ENCODE measurements at regions not wholly inside any gene's neighbourhood (a gene's known extent, or its start where the extent isn't known, plus 50 kb on each side); places are given as distances from the start of the nearest gene placed in this dataset.

DNA sequence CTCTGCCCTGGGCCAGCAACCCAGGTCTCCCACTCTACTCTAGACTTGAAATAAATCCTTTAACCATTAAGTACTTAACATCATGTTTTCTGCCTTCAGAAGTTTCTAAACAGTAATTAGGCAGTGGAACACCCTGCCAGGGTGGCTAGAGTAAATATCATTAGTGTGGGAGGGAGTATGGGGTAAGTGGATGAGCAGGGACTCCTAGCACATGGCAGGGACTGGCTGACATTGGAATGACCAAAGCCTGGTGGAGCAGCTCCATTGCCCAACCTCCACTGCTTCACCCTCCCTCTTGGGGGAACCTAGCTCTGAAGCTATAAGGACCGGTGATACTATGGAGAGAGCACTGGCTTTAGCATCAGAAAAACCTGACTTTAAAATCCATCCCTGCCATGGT lies 167.1 kb downstream of the MAFB start:
- H3K27me3 ChIP-seq (replicated peaks in 1 of 4; ENCODE audit: control insufficient read depth in 3 of 4, extremely low read depth in 1 of 4, insufficient read depth in 3 of 4, low read length in 3 of 4): no peaks in the 10 kb centered on the region; a peak in 1 of 7 replicates
- no peak overlapping the region for H2BK20ac ChIP-seq (ENCODE audit: low read length)
- no peak overlapping the region for H3K56ac ChIP-seq (replicated peaks; ENCODE audit: insufficient read length, low read depth, low read length)
- H4K20me1 ChIP-seq (replicated peaks in 1 of 2; ENCODE audit: control insufficient read depth in 1 of 2, insufficient read depth in 2 of 2, low read length in 2 of 2): no peaks in the 10 kb centered on the region
- H4K91ac ChIP-seq (replicated peaks; ENCODE audit: insufficient read length, low read length): no peak overlapping the region
- no peaks in the 10 kb centered on the region for H3K36me3 ChIP-seq (ENCODE audit: control insufficient read depth in 2 of 4, insufficient read depth in 4 of 4, low read length in 3 of 4)
- H2BK15ac ChIP-seq (ENCODE audit: low read length): no peak overlapping the region
- no peak overlapping the region for H3K23ac ChIP-seq (ENCODE audit: insufficient read length)
- H2BK5ac ChIP-seq (ENCODE audit: low read depth, low read length): no peak overlapping the region
- no peaks in the 10 kb centered on the region for H3K4me1 ChIP-seq (replicated peaks in 1 of 4; ENCODE audit: control insufficient read depth in 3 of 4, insufficient read depth in 4 of 4, low read length in 3 of 4)
- no peak overlapping the region for H3K14ac ChIP-seq (ENCODE audit: insufficient read length)
- H3K27ac ChIP-seq (ENCODE audit: low read depth, low read length): no peak overlapping the region
- DNase-seq (ENCODE audit: low read depth in 1 of 2, low spot score in 2 of 2) (no peak), FAIRE-seq (no peak)
- H3K9me3 ChIP-seq (ENCODE audit: insufficient read depth in 2 of 2, low read depth in 1 of 2, low read length in 1 of 2): 0 out of 4 replicates have a peak, but pooled peaks cover 0 to 5% of the 10 kb centered on the region in 2 experiments
- no peak overlapping the region for H3K18ac ChIP-seq (ENCODE audit: extremely low read depth, low read length)
- H3K79me1 ChIP-seq (ENCODE audit: low read depth, low read length): no peaks in the 10 kb centered on the region; the same call in 1 of the 2 replicates
- CTCF ChIA-PET (ENCODE audit: partially characterized antibody): interaction anchor here (0.8 to 1.9 kb wide), 5 partner anchors 9 to 83 kb away, joined by 3 to 6 read pairs (median 3); no protein-coding TSS in a partner anchor
- WGBS, 2 experiments (ENCODE audit: extremely low coverage in 1 of 2, insufficient coverage in 1 of 2, insufficient read length in 1 of 2, insufficient replicate concordance in 2 of 2, low coverage in 1 of 2, low lambda C conversion rate in 2 of 2, missing lambda C conversion rate in 1 of 2): 91% methylated on average over 1 of the region's 1 CpG; no CpG with 5 or more reads in 1 of the 2 experiments
- H2BK12ac ChIP-seq (ENCODE audit: low read depth, low read length): no peak overlapping the region
- H3K4me2 ChIP-seq (ENCODE audit: insufficient read depth in 1 of 2, low read depth in 2 of 2, low read length in 2 of 2): no peak overlapping the region
- no peak overlapping the region for H3K9ac ChIP-seq (replicated peaks in 1 of 4; ENCODE audit: extremely low read depth in 1 of 4, low read depth in 3 of 4, low read length in 3 of 4)
- no peaks in the 10 kb centered on the region; the same call in 1 of the 2 replicates for H3K23me2 ChIP-seq (ENCODE audit: low read depth, low read length)
- H3K4ac ChIP-seq (replicated peaks; ENCODE audit: insufficient read length, low read depth, low read length): no peak overlapping the region
- H3K4me3 ChIP-seq (ENCODE audit: extremely low read depth in 1 of 4, insufficient read depth in 2 of 4, low read depth in 3 of 4, low read length in 4 of 4): no peak overlapping the region
- H4K8ac ChIP-seq (ENCODE audit: extremely low read depth, insufficient read depth, low read length): no peak overlapping the region
- POLR2A ChIA-PET (ENCODE audit: partially characterized antibody): no interaction called here
- no peak overlapping the region for H2BK120ac ChIP-seq (replicated peaks; ENCODE audit: low read depth, low read length)
- no peak for TF ChIP-seq KDM1A (IDR thresholded peaks at IDR 0.05; ENCODE audit: borderline replicate concordance, low read length)
- no peak for TF ChIP-seq CHD2 (IDR thresholded peaks at IDR 0.05; ENCODE audit: low read length)
- no peak for TF ChIP-seq SP2 (IDR thresholded peaks at IDR 0.05; ENCODE audit: low read length)
- TF ChIP-seq HDAC6 (IDR thresholded peaks at IDR 0.05; ENCODE audit: low read depth, low read length): no peak
- no peak for TF ChIP-seq KDM4A (IDR thresholded peaks at IDR 0.05; ENCODE audit: low read depth, low read length, severe bottlenecking)
- TF ChIP-seq SUZ12 (IDR thresholded peaks at IDR 0.05; ENCODE audit: low read length): no peak
- no peak for TF ChIP-seq CTBP2 (IDR thresholded peaks at IDR 0.05; ENCODE audit: borderline replicate concordance, insufficient read depth, insufficient read length, low read length)
- no peak for TF ChIP-seq SIRT6 (IDR thresholded peaks at IDR 0.05; ENCODE audit: low read length)
- TF ChIP-seq MAX (IDR thresholded peaks at IDR 0.05): no peak
- H2AK5ac ChIP-seq (ENCODE audit: low read depth, low read length): no peak overlapping the region
- no peaks in the 10 kb centered on the region for H3K79me2 ChIP-seq (ENCODE audit: control insufficient read depth in 1 of 2, insufficient read depth in 2 of 2, low read length in 2 of 2)
- H2AFZ ChIP-seq (ENCODE audit: low read length): no peak overlapping the region
- no peak overlapping the region for H4K5ac ChIP-seq (ENCODE audit: insufficient read length, low read depth, low read length)
